Subcutaneous abdominal adipose tissue (tissue), 5 donors: ENCODE measurements at regions not wholly inside any gene's neighbourhood (a gene's known extent, or its start where the extent isn't known, plus 50 kb on each side); places are given as distances from the start of the nearest gene placed in this dataset.
A peak's percentile ranks its signal among the peaks of the same experiment; 100 is the strongest.

Experiments
- H3K27ac ChIP-seq: one replicate; pipeline ENCODE4 v1.7.0; 2013; ENCODE audit warnings: low read depth, mild to moderate bottlenecking, inconsistent platforms, low read length, moderate library complexity
- H3K27me3 ChIP-seq, 5 donors: one replicate each; pipeline ENCODE4 v1.7.0; 2013; ENCODE audit warnings: low read length in 5 of 5, inconsistent platforms in 1 of 5; ENCODE audit not compliant: control insufficient read depth in 5 of 5, insufficient read depth in 4 of 5
- H3K36me3 ChIP-seq, 5 donors: one replicate each; pipeline ENCODE4 v1.7.0; 2013; ENCODE audit warnings: low read length in 5 of 5; ENCODE audit not compliant: control insufficient read depth in 5 of 5, insufficient read depth in 5 of 5
- H3K4me1 ChIP-seq, 5 donors: one replicate each; pipeline ENCODE4 v1.7.0; 2013; ENCODE audit warnings: low read length in 5 of 5, mild to moderate bottlenecking in 3 of 5, moderate library complexity in 1 of 5; ENCODE audit not compliant: control insufficient read depth in 5 of 5, insufficient read depth in 5 of 5
- H3K4me3 ChIP-seq, 5 donors: one replicate each; pipeline ENCODE4 v1.7.0; 2013; ENCODE audit warnings: low read length in 5 of 5, low read depth in 1 of 5
- H3K9ac ChIP-seq, 5 donors: one replicate each; pipeline ENCODE4 v1.7.0; 2013; ENCODE audit warnings: low read length in 5 of 5, mild to moderate bottlenecking in 4 of 5, moderate library complexity in 3 of 5
- H3K9me3 ChIP-seq, 5 donors: one replicate each; pipeline ENCODE4 v1.7.0; 2013; ENCODE audit warnings: low read length in 5 of 5; ENCODE audit not compliant: control insufficient read depth in 5 of 5
- donor health status: healthy.
- donor health status: healthy.
- donor health status: healthy.
- donor health status: healthy.
- donor health status: healthy.

DNA sequence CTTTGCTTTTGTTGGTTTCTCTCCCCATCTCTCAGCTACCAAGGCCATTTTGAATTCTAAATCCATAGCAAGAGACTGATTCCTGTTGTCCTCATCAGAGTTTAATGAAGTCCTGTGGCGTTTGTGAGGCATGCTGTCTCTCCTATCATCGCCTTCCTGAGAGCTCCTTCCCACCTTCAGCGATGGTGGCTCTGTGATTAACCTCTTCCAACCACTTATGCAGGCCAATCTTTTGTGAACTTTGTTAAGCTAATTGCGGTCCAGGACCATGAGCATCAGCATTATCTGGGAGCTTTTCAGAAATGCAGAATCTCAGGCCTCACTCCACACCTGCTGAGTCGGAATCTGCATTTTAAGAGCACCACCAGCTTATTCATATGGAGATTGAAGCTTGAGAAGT, 272.5 kb upstream of the CDYL start:
- H3K4me3 ChIP-seq, result no peak overlapping the region
- no peak overlapping the region for H3K9ac ChIP-seq
- no peaks in the 10 kb centered on the region for H3K4me1 ChIP-seq
- no peaks in the 10 kb centered on the region for H3K9me3 ChIP-seq
- no peaks in the 10 kb centered on the region for H3K36me3 ChIP-seq
- H3K27ac ChIP-seq, result no peak overlapping the region
- H3K27me3 ChIP-seq, result no peaks in the 10 kb centered on the region

GRCh38 chr6:4496284-4496683, 279.9 kb upstream of the CDYL start:
- no peaks in the 10 kb centered on the region for H3K36me3 ChIP-seq
- H3K27me3 ChIP-seq, result no peaks in the 10 kb centered on the region
- H3K4me3 ChIP-seq, result no peak overlapping the region
- no peaks in the 10 kb centered on the region for H3K9me3 ChIP-seq
- H3K4me1 ChIP-seq, result no peaks in the 10 kb centered on the region
- H3K9ac ChIP-seq, result no peak overlapping the region
- no peak overlapping the region for H3K27ac ChIP-seq

- Histone ChIP-seq H3K36me3 (no peaks in the 10 kb centered on the region), H3K27ac (no peak overlapping the region), H3K9me3 (peaks cover 0 to 17% (median 13%) of the 10 kb centered on the region in 5 donors), H3K27me3 (no peaks in the 10 kb centered on the region), H3K4me3 (no peak overlapping the region), H3K9ac (no peak overlapping the region), H3K4me1 (no peaks in the 10 kb centered on the region)
Observed at GRCh38 chr6:4491501-4492260, 284.5 kb upstream of the CDYL start.

GRCh38 chr6:4489538-4489937, 286.7 kb upstream of the CDYL start:
- Histone ChIP-seq H3K4me3 (no peak overlapping the region), H3K4me1 (no peaks in the 10 kb centered on the region), H3K27me3 (no peaks in the 10 kb centered on the region), H3K9ac (no peak overlapping the region), H3K27ac (no peak overlapping the region), H3K9me3 (peaks cover 0 to 17% (median 13%) of the 10 kb centered on the region in 5 donors), H3K36me3 (no peaks in the 10 kb centered on the region)

DNA sequence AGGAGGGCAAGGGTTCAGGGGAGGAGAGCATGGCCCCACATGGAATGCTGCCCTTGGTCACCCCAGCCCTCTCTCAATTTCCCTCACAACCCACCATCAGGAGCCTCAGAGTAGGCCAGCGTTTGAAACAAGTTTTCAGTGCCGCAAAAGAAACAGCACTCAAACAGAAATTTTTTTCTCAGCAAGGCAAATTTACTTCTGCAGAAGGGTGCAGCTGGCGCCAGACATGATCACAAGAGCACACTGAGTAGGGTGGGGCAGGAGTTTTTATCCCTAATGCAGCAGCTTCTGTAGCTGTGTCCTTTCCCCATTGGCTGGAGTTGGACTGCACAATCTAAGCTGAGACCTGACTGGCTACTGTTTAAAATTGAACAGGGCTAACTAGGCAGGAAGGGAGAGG, 287.8 kb upstream of the CDYL start:
- no peaks in the 10 kb centered on the region for H3K4me1 ChIP-seq
- peaks cover 0 to 17% (median 13%) of the 10 kb centered on the region in 5 donors for H3K9me3 ChIP-seq
- peak overlapping the region in 1 of 5 donors; percentile 4 for H3K4me3 ChIP-seq
- H3K27ac ChIP-seq, result no peak overlapping the region
- H3K27me3 ChIP-seq, result no peaks in the 10 kb centered on the region
- H3K36me3 ChIP-seq, result no peaks in the 10 kb centered on the region
- no peak overlapping the region for H3K9ac ChIP-seq

DNA sequence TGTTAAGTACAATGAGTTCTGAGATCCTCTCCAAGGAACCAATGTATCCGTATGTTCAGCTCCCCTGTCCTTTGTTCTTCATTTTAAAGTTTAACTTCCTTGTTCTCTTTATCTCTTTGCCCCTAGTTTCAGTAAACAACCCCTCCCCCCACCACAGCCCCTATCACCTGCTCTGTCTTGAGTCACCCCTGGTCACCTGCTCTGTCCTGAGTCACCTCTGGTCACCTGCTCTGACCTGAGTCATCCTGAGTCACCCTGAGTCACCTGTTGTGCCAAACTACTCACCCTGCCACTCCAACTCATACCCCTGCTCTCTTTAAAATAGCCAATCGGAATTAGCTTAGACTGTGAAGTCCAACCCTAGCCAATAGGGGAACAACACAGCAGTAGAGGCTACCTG, 288.7 kb upstream of the CDYL start:
- no peak overlapping the region for H3K9ac ChIP-seq
- H3K27me3 ChIP-seq, result no peaks in the 10 kb centered on the region
- H3K36me3 ChIP-seq, result no peaks in the 10 kb centered on the region
- H3K27ac ChIP-seq, result no peak overlapping the region
- H3K4me3 ChIP-seq, result no peak overlapping the region
- no peaks in the 10 kb centered on the region for H3K4me1 ChIP-seq
- peaks cover 0 to 17% (median 13%) of the 10 kb centered on the region in 5 donors for H3K9me3 ChIP-seq

- H3K4me3 ChIP-seq, result no peak overlapping the region
- H3K9me3 ChIP-seq, result peaks cover 0 to 17% (median 13%) of the 10 kb centered on the region in 5 donors
- H3K27ac ChIP-seq, result no peak overlapping the region
- no peak overlapping the region for H3K9ac ChIP-seq
- H3K36me3 ChIP-seq, result no peaks in the 10 kb centered on the region
- no peaks in the 10 kb centered on the region for H3K27me3 ChIP-seq
- no peaks in the 10 kb centered on the region for H3K4me1 ChIP-seq
Observed at GRCh38 chr6:4486568-4487315, 289.5 kb upstream of the CDYL start.

GRCh38 chr6:4485735-4486134, 290.5 kb upstream of the CDYL start:
- no peak overlapping the region for H3K27ac ChIP-seq
- no peaks in the 10 kb centered on the region for H3K36me3 ChIP-seq
- H3K9me3 ChIP-seq, result peaks cover 0 to 17% (median 13%) of the 10 kb centered on the region in 5 donors
- H3K9ac ChIP-seq, result no peak overlapping the region
- no peaks in the 10 kb centered on the region for H3K4me1 ChIP-seq
- H3K4me3 ChIP-seq, result no peak overlapping the region
- H3K27me3 ChIP-seq, result peaks cover 0 to 4% (median 0%) of the 10 kb centered on the region in 5 donors

GRCh38 chr6:4482461-4482860, 293.7 kb upstream of the CDYL start:
- H3K4me3 ChIP-seq, result no peak overlapping the region
- peaks cover 0 to 4% (median 0%) of the 10 kb centered on the region in 5 donors for H3K27me3 ChIP-seq
- H3K4me1 ChIP-seq, result no peaks in the 10 kb centered on the region
- H3K36me3 ChIP-seq, result no peaks in the 10 kb centered on the region
- no peak overlapping the region for H3K9ac ChIP-seq
- peaks cover 0 to under 1% (median 0%) of the 10 kb centered on the region in 5 donors for H3K9me3 ChIP-seq
- no peak overlapping the region for H3K27ac ChIP-seq
